ENCODE measurements at regions not wholly inside any gene's neighbourhood (a gene's known extent, or its start where the extent isn't known, plus 50 kb on each side); places are given as distances from the start of the nearest gene placed in this dataset.

DNA sequence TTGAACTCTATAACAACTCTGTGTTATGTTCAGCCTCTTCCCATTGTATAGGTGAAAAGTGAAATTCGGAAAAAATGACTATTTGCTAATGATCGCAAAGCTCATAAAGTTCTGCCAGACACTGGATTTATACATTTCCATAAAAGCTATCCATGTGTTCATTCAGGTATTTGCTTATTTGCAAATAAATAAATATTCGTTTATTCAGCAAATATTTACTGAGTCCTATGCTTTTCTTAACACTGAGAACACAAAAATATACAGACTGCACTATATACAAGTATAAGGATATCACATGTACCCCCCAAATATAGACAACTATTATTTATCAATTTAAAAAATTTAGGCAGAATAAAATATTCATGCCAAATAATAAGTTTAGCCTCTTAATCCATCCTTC is 63.2 kb upstream of the ATP8B1 start:
- DNase-seq (ENCODE audit: low spot score) (no peak), ATAC-seq (no peak)
- Mint-ChIP-seq H3K27me3 (peaks cover 9 to 21% of the 10 kb centered on the region in 2 donors), H3K9me3 (peaks cover under 1% of the 10 kb centered on the region), H3K27ac (no peak overlapping the region), H3K36me3 (peaks cover 2% of the 10 kb centered on the region), H3K4me3 (no peak overlapping the region), H3K4me1 (ENCODE audit: low read depth in 2 of 2) (no peaks in the 10 kb centered on the region)

DNA sequence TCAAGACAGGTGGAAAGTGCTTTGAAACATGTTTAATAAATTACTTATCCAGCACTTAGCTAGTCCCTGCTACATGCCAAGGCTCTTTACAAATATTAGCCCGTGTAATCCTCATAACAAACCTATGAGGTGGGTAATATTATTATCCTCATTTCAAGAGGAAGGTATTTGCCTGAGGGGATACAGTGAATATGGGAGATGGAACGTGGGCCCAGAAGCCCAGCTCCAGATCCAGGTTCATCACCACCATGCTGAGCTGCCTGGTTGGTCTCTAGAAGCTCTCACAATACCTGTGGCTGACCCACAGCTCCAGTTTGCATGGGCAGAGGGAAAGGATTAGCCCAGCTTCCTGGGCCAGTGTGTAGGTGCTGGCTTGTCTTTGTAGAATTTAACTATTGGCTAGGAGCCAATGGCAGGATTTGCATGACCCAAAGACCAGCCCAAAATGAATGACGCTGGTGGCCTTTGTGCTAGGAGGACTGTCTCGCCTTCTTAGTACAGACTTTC is 61.6 kb upstream of the ATP8B1 start:
- Mint-ChIP-seq H3K36me3 (no peaks in the 10 kb centered on the region), H3K4me1 (ENCODE audit: low read depth in 2 of 2) (no peaks in the 10 kb centered on the region)

DNA sequence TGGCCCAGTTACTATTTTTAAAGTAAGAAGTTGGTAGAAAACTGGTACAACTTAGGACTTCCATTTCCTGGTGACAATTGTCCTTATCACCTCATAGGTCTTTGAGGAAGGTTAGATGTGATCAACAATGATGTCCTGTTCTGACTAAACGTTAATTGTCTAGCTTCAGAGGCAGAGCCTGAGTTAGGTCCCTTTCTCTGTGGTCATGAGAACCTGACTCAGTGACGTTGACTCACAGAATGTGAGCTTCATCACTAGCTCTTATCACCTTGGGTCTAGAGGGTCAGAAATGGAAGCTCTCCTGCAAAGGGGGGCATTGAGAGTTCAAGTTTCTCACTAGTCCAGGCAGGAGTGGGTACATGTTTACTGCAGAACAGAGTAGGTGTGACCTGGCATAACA is 60.6 kb upstream of the ATP8B1 start:
- ATAC-seq: no peak

More for the DNA sequence above, 61.6 kb upstream of the ATP8B1 start:
- ATAC-seq: no peak
- Mint-ChIP-seq H3K4me3 (no peak overlapping the region), H3K27ac (no peak overlapping the region), H3K27me3 (peaks cover 9 to 19% of the 10 kb centered on the region in 2 donors), H3K9me3 (no peaks in the 10 kb centered on the region)
- DNase-seq (ENCODE audit: low spot score): no peak

DNA sequence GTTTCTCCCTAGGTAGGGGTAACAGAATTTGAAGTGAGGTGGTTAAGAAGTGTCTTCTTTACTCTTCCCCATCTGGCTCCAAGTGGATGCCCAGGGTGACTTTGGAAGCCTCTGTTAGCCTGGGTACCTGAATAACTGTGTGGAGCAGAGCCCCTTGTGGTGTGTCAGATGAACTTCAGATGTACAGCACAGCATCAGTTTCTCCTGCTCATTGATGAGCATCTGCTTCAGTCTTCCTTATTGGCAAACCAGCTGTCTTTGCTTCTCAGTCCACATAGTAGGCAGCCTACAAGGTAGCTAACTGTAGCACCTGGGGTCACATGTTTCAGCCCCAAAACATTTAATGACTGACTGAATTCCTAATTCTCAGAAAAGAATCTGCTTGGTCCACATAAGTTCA is 56.2 kb upstream of the ATP8B1 start:
- DNase-seq (ENCODE audit: low spot score) (no peak), ATAC-seq (peak; percentile 20 to 49)
- Mint-ChIP-seq H3K36me3 (no peaks in the 10 kb centered on the region), H3K27me3 (peaks cover 3 to 13% of the 10 kb centered on the region in 2 donors), H3K4me3 (no peak overlapping the region), H3K27ac (no peak overlapping the region), H3K4me1 (ENCODE audit: low read depth in 2 of 2) (no peaks in the 10 kb centered on the region), H3K9me3 (no peaks in the 10 kb centered on the region)

More for the DNA sequence above, 60.6 kb upstream of the ATP8B1 start:
- H3K4me3 Mint-ChIP-seq: no peak overlapping the region
- H3K36me3 Mint-ChIP-seq: no peaks in the 10 kb centered on the region
- no peaks in the 10 kb centered on the region for H3K4me1 Mint-ChIP-seq (ENCODE audit: low read depth in 2 of 2)
- peaks cover 9 to 19% of the 10 kb centered on the region in 2 donors for H3K27me3 Mint-ChIP-seq
- H3K9me3 Mint-ChIP-seq: no peaks in the 10 kb centered on the region
- no peak overlapping the region for H3K27ac Mint-ChIP-seq
- no peak for DNase-seq (ENCODE audit: low spot score)

DNA sequence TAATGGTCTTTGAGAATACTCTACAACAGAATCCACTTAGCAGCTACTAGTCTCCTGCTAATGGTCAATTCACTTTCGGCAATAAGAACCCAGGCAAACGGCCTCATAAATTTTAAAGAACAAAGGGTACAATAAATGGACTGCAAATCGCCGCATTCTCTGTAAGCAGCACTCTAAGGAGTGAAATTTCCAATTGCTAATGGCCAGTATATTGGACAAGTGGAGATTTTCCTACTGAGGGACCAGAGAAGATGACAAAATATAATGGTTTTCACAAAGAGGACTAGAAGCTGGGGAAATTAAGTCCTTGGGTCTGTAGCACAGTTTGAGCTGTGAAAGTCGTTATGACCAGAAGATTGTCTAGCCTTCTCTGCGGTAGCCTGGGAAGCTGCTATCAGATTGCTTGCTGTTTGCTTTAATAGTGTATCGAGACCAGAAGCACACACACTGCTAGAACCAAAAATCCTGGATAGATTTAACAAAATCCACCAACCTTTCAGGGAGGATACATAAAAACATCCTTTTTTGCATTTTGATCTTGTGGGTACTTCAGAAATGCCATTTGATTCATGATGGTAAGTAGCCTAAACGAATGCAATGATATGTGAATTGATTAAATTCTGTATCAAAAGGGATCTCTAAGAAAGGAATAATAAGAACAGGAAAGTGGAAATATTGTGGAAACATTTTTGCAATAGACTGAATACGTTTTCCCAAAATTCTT is 53.6 kb upstream of the ATP8B1 start:
- no peaks in the 10 kb centered on the region for H3K36me3 Mint-ChIP-seq

DNA sequence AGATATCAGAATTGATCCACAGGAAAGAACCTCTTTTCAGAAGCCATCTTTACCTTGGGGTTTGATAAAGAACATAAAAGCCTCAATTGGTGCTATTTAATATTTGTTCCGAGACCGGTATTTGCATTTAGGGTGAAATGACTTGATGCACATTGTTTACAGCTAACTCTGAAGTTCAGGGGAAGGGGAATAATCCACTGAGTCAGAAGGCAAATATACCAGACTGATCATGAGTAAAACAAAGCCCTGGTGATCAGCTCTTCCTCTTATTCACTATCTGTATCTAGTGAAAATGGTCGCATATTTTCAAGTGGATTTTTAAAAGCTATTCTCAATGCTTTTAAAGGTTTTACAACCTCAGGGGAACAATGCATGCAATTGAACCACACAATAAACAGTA is 53.0 kb upstream of the ATP8B1 start:
- no peaks in the 10 kb centered on the region for H3K9me3 Mint-ChIP-seq
- no peaks in the 10 kb centered on the region for H3K4me1 Mint-ChIP-seq (ENCODE audit: low read depth in 2 of 2)
- no peak overlapping the region for H3K27ac Mint-ChIP-seq
- DNase-seq (ENCODE audit: low spot score): no peak
- no peak for ATAC-seq
- no peaks in the 10 kb centered on the region for H3K27me3 Mint-ChIP-seq
- no peak overlapping the region for H3K4me3 Mint-ChIP-seq
- no peaks in the 10 kb centered on the region for H3K36me3 Mint-ChIP-seq

More for the DNA sequence above, 53.6 kb upstream of the ATP8B1 start:
- ATAC-seq: no peak
- H3K27ac Mint-ChIP-seq: no peak overlapping the region
- no peaks in the 10 kb centered on the region for H3K27me3 Mint-ChIP-seq
- no peak for DNase-seq (ENCODE audit: low spot score)
- H3K9me3 Mint-ChIP-seq: no peaks in the 10 kb centered on the region
- no peaks in the 10 kb centered on the region for H3K4me1 Mint-ChIP-seq (ENCODE audit: low read depth in 2 of 2)
- H3K4me3 Mint-ChIP-seq: no peak overlapping the region

DNA sequence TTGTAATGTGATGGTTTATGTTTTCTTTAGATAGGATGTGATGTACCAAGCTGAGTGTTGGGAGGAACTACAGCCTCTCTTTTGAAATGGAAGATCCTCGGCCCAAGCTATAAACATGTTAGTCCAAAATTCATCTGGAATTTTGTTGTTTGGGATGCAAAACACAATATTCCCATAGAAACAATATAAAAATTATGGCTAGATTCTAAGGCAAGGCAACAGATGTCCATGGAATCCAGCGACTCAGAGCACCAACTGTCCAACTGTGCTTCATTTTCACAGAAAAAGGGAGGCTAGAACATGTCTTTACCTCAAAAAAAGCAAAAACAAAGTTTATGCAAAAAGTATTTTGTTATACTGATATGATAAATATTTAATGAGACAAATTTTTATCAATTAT is 52.4 kb upstream of the ATP8B1 start:
- Mint-ChIP-seq H3K36me3 (no peaks in the 10 kb centered on the region), H3K4me3 (no peak overlapping the region), H3K4me1 (ENCODE audit: low read depth in 2 of 2) (no peaks in the 10 kb centered on the region), H3K27me3 (no peaks in the 10 kb centered on the region), H3K9me3 (no peaks in the 10 kb centered on the region), H3K27ac (no peak overlapping the region)
- ATAC-seq (no peak), DNase-seq (ENCODE audit: low spot score) (no peak)

DNA sequence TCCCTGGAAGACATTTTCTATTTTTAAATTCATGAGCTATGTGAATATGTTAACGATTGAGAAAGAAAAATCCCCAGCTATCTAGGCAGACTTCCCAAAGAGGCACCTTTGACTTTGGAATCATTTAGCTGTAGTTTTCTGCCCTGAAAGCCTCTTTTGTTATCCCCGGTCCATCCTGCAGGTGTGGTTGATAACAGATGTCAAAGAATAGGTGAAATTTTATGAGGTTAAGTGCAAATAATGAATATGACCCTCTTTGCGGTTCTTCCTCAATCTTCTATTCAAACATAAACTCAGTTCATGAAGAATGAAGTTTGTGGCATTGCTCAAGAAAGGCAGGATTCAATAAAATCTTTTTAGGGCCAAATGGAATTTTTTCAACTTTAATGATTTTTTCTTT is 51.6 kb upstream of the ATP8B1 start:
- Mint-ChIP-seq H3K4me1 (ENCODE audit: low read depth in 2 of 2) (no peaks in the 10 kb centered on the region), H3K36me3 (no peaks in the 10 kb centered on the region), H3K4me3 (no peak overlapping the region), H3K9me3 (no peaks in the 10 kb centered on the region), H3K27me3 (no peaks in the 10 kb centered on the region), H3K27ac (no peak overlapping the region)
- DNase-seq (ENCODE audit: low spot score) (no peak), ATAC-seq (no peak)

DNA sequence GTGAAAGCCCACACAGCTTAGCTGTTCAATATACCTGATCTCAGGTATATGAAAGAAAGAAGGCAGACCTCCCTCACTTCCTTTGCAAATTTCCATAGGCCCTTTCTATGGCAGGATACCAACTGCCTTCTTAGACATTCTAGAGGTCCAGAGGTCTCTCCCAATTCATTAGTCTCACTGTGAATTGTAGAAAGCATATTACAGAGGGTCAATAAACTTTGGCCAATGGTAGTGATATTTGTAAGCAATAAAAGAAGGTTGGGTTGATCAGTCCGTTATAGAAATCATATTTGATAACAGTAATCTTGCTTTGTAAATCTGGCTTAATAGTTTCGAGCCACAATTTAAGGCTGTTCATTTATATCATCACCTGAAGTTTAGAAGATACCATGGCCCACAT is 50.7 kb upstream of the ATP8B1 start:
- Mint-ChIP-seq H3K4me1 (ENCODE audit: low read depth in 2 of 2) (no peaks in the 10 kb centered on the region), H3K9me3 (no peaks in the 10 kb centered on the region), H3K27me3 (no peaks in the 10 kb centered on the region), H3K36me3 (no peaks in the 10 kb centered on the region), H3K4me3 (no peak overlapping the region), H3K27ac (no peak overlapping the region)
- no peak for ATAC-seq
- no peak for DNase-seq (ENCODE audit: low spot score)

DNA sequence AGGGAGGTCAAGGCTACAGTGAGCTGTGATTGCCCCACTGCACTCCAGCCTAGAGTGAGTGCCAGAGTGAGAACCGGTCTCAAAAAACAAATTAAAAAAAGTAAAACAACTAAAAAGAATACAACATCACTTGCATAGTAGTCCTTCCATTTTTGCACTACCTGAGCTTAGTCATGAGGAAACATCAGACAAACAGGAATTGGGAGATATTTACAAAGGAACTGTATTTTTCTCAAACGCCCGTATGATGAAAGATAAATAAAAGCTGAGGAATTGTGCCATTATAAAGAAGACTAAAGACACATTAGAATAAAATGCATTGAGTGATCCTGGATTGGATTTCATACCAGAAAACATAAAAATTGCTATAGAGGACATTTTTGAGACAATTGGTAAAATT is 50.0 kb upstream of the ATP8B1 start:
- ATAC-seq (no peak), DNase-seq (ENCODE audit: low spot score) (no peak)
- Mint-ChIP-seq H3K27me3 (peaks cover 0 to under 1% of the 10 kb centered on the region in 2 donors), H3K36me3 (no peaks in the 10 kb centered on the region), H3K4me3 (no peak overlapping the region), H3K4me1 (ENCODE audit: low read depth in 2 of 2) (no peaks in the 10 kb centered on the region), H3K27ac (no peak overlapping the region), H3K9me3 (no peaks in the 10 kb centered on the region)
